GM21576 (cell line): ENCODE measurements at regions not wholly inside any gene's neighbourhood (a gene's known extent, or its start where the extent isn't known, plus 50 kb on each side); places are given as distances from the start of the nearest gene placed in this dataset.

ENCODE experiments used
- ATAC-seq: cut with Tn5 transposase; IDR thresholded peaks from one replicate; pipeline ENCODE4 v1.9.1; 2021; ENCODE audit warnings: mild to moderate bottlenecking, moderate library complexity; ENCODE audit not compliant: unreplicated experiment

DNA sequence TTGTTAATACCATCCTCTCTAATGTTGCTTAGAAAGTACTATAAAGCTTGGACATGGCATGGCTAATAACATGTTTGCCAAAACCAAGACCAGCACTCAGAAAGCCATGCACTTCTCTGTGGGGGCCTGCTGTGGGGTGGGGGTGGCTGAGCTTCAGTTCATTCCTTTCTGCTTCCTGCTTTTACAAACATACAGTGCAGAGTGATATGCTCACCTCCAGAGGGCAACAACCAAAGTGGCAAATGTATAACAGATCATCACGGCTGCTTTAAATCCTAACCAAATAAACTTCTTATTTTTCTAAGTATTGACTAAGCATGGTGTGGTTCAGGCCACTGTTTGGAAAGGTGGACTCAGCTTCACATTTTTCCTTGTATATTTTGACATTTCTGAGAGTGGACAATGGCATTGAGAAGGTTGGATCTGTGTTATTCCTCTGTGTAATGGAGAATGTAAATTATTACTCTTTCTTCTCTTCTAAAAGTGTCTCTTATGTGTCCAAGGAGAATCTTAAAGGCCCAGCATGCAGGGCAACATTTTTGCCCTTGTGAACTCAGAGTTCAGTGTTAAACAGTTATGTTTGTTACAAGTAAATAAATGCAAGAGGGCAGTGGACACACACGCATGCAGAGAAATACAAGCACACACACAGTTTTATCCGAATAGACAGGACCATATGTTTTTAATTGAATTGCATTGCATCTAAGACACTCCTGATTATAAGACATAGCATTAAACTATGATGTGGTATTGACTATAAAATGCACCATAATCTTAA lies 186.1 kb downstream of the HERPUD2 start:
- ATAC-seq: no peak

DNA sequence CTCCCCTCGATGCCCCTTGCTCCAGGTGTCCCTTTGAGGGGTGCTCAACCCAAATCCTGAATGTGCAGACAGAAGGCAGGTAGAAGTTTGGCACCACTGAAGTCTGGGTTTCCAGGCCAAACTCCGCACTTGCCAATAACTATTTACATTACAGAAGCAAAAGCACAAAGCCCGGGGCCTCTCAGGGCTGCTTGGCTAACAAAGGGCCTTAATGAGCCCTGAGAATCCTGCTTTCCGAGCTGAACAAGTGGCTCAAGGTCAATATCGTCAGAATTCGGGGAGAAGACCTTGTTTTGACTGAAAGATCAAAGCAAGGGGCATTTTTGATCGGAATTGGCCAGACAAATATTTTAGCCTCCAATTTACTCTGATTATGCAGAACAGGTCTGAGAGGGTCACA lies 189.9 kb downstream of the HERPUD2 start:
- ATAC-seq: no peak

DNA sequence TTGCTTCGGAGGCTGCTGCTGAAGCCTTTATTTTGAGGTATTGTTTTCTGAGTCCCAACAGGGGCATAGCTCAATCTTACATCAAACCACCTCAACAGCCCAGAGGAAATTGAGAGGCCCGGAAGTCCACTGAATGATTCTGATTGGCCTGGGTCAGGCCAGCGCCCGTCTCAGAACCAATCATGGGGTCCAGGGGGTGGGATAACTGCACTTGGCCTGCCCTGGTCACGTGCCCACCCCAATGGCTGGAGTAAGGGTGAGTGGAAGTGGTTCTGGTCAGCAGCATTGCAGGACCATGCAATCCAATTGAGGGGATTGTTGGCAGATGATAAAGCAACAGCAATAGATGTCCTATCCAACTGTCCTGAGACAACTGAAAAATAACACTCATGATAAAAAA lies 190.6 kb downstream of the HERPUD2 start:
- no peak for ATAC-seq

DNA sequence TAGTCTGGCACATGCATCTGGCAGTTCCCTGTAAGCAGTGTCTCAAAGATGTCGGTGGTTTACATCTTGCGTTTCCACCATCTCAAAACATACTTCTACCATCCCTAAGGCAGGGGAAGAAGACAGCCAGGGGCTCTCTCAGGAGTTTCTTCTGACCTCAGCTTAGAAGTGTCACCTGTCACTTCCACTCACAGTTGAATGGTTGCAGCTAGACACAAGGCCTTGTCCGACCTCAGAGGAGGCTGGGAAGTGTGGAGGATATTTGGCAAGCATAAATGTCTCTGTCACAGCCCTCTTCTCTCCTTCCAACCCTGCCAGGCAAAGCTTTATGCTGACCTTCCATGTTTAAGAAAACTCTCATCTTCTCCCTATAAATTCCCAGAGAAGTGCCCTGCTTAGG lies 193.3 kb downstream of the HERPUD2 start:
- no peak for ATAC-seq

DNA sequence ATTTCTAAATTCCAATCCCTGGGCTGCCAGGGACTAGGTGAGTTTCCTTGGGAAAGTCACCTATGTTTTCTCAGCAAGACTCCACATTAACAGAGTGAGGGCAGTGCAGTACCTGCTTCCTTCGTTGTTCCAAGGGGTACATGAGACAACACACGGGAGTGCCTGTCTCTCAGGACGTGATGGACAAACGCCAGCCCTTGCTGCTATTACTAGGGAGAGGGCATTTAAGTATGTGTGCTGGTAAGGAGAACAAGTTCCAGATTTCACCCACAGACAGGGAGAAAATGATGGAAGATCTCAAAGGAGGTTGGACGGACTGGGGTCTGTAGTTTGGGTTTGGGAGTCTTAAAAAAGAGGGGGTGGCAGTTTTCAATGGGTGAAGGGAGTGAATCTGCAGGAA lies 195.7 kb downstream of the HERPUD2 start:
- ATAC-seq: no peak

DNA sequence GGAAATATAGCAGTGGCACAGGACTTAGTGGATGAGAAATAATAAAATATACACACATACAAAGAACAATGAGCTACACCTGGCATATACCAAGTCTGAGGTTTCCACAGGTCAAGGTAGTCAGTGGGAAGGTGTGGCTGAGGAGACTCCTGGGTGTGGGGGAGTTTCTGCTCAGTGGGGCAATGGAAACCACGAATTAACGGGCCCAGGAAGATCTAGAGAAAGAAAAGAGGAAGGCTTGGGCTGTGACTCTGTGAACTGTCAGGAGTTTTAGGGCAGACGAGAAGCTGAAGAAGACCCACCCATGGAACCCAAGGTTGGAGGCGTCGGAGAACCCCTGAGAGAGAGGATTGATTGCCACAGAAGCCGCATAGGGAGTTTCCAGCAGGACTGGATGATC lies 196.5 kb downstream of the HERPUD2 start:
- no peak for ATAC-seq

DNA sequence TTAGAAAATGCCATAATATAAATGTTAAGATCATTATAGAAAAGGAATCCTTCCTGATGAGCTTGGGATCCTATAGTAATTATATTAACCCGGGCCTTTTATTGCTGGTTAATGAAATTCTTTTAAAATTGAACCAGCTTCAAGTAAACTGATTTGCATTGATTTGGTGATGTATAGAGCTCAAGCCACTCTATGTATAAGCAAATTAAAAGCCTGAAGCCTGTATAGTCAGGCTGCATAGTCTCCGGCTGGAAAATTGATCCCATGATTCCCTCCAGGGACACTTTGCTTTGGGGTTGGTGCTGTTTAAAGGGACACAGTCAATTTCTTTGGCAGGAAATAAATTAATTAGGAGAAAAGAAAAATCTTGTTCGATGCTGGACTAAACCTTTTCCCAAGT lies 199.1 kb downstream of the HERPUD2 start:
- no peak for ATAC-seq

DNA sequence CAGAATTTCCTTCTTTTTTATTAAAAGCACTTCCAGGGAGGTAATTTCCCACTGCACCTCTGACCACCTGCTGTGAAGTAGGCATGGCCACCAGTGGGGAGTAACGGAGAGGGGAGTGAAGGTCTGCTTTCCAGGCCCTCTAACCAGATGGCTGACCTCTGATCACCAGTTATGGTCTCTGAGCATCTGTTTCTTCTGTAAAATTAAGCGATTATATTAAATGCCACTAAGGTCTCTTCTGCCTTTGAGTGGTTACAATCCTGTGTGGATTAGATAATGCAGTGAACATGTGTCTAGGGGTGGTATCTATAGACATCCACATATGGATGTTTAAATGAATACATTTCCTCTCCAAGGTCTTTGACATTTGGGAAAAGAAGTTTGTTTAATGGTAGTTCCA lies 199.6 kb downstream of the HERPUD2 start:
- ATAC-seq: no peak

DNA sequence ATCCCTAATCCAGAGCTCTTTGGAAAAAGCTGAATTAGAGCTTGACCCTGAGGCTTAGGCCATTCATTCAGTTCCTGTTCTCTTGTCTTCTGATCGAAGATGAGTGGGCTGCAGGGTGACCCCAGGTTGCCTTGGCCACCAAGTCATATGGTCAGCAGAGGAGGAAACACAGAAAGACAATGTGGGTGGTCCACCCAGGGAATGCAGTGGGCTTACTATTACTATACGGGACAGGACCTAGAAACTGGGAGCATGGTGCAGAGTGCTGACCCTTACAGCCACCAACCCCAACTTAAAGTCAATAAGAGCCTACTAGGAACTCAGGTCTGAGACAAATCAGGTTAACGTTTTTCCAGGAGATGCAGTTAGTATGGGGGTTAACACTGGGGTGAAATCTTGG lies 200.5 kb downstream of the HERPUD2 start:
- ATAC-seq: no peak

DNA sequence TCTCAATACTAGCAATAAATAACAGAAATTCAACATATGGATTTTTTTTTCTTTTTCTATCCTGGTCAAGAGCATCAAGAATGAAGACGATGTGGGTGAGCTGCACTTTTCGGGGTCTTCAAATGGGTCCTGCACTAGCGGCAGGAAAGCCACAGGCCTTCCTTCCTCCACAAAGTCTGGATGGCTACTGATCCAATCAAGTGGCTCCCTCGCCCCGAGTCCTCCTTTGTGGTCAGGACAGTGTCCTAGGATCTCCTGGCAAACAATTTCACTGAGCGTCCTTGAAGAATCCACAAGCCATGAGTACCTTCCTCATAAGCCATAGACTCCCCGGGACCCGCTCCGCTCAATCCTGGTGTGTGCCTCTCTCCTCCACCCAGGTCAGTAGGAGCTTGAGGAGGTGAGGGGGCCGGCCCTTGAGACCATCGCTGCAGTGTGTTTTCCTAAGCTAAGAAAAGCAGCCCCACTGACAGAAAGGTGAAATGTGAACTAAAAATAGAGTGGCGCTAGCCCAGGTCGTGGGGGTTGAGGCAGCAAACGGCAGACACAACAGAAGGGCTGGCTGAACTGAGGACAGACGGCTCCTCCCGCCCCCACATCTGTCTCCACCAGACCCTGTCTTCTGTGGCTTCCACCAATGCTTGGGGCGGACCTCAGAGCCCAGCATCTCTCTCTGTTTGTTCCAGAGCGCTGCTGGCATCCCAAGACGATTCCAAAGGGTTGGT lies 202.3 kb downstream of the HERPUD2 start:
- no peak for ATAC-seq

DNA sequence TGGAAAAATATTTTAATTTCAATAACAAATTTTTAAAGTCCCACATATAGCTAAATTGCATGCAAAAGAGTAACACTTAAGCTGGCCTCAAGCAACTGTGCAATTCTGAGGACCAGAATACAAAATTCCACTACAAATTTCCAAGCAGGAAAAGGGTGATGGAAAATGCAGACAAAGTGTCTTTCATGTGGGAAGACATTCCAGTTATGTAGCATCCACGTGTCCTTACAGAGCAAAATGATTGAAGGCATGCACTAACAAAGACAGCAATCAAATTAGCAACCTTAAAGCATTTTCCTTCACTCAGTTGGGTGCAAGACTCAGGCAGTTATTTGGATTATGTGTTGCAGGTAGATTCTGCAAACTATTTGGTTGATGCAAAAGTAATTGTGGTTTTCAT lies 203.7 kb downstream of the HERPUD2 start:
- ATAC-seq: no peak

DNA sequence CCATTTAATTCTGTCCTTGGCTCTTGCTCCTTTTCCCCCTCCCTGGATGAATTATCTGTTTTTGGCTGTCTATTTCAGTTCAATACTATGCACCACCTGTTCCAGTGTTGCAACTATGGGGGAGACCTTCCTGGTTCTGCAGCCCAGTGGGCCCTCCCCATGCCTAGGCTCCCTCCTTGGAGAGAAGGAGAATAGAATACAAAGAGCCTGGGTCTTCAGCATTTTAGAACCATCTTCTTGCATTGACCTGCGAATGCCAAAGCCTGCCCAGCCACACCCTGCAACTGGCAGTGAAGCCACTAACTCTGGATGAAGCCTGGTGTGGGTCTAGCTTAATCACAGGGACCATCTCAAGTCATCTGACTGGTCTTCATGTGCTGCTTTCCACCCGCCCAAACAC lies 207.1 kb downstream of the HERPUD2 start:
- no peak for ATAC-seq

DNA sequence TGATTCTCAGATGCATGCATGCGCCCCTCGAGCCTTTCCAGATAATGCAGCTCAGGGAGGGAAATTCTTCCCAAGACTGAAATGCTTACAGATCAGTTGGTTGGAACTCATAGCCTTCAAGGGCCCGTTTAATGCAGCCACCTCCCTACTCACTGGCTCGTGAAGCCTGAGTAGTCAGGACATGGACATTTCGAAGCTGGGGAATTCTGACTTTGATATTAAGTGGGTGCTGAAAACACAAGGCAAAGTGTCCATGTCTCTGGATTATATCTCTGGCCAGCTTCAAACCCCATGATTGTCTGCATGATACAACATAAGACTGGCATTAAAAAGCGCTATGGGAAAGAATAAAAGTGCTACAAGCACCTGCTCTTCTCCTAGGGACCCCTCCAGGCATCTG lies 207.5 kb downstream of the HERPUD2 start:
- ATAC-seq: no peak

DNA sequence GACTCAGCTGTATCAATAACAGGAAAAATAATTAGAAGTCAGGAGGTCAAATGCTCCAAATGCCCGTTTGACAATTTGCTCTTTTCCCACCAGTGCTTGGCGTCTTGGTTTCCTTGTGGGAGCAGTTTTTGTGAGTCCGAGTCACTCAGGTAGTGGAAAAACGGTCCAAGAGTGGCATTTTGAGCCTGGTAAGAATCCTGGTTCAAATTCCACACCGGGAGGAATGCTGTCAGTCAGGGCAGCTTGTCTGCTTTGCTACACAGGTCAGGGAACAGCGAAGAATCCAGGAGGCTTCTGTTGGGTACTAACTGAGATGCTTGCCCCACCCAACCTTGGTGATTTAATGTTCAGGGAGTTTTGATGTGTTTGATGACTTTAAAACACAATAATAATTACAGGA lies 209.5 kb downstream of the HERPUD2 start:
- no peak for ATAC-seq

DNA sequence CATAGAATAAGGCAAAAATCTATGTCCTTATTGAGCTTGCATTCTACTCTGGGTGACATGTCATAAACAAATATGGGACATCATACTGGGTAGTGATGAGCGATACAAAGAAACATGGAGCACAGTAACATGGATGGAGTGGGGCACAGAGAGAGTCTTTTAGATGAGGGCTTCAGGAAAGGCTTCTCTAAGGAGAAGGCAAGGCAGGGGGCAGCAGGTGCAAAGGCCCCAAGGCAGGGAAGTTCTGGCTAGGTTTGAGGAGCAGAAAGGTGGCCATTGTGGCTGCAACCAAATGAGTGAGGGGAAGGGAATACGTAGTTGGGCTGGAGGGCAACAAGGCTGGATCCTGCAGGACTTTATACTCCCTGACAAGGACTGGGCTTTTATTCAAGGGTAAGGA lies 211.4 kb downstream of the HERPUD2 start:
- ATAC-seq: no peak

DNA sequence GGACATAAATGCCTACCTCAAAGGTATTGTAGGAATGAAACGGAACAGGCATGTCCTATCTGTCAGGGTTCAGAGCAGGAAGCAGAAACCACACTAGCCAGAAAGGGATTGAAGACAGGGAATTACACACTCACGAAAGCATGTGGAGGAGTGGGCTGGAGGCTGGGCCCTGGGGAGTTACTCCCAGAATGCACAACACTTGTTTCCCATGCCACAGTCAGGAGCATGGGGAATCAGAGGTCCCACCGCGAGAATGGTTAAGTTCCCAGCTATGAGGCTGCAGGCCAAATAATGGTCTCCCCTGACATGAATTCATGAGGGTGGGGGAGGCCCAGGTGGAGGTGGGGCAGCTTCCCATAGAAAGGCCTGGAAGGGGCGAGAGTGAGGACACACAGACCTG lies 212.7 kb downstream of the HERPUD2 start:
- no peak for ATAC-seq

DNA sequence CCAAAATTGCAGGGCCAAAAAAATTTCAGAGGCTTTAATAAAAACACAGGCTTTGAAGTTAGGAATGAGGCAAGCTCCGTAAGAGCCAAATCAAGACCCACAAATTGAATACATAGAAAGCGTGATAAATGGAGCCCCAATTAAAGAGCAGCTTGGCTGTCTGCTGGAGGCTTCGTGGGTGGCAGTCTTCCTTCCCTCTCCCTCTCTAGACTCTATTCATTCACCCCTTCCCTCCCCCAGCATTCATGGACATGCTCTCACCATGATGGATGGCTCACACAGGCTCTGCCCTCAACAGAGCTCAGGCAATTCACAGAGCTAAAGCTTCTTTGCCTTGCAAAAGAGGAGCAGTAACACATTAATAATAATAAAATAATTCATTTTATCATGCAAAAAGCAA lies 214.1 kb downstream of the HERPUD2 start:
- ATAC-seq: no peak

DNA sequence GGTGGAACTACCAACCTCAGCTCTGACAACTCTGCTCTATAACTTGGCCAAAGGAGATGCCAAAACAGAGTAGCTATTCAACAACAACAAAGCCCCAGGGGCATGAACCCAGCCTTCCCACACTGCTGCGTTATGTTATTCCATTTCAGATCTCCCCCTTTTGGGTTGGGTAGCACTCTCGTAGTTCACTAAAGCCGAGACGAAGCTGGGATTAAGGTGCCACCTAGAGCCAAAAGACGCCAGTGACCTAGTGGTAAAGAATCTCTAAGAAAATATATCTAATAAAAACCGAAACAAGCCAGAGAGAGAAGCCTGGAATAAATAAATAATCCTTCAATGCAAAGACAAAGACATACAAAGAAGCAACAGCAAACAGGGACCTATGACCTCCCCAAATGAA lies 217.3 kb downstream of the HERPUD2 start:
- ATAC-seq: no peak

DNA sequence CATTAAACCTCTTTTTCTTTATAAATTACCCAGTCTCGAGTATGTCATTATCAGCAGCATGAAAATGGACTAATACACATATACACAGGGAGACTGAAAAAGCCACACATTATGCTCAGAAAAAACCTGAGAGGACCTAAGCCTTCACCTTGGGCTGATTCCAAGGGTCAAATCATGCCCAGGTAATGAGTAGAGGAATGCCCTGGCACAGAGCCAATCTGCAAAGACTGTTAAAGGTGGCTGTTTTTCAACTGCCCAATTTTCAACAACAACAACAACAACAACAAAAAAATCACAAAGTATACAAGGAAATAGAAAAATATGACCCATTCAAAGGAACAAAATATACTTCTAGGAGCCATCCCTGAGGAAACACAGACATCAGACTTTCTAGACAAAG lies 220.2 kb upstream of the TBX20 start:
- ATAC-seq: no peak

DNA sequence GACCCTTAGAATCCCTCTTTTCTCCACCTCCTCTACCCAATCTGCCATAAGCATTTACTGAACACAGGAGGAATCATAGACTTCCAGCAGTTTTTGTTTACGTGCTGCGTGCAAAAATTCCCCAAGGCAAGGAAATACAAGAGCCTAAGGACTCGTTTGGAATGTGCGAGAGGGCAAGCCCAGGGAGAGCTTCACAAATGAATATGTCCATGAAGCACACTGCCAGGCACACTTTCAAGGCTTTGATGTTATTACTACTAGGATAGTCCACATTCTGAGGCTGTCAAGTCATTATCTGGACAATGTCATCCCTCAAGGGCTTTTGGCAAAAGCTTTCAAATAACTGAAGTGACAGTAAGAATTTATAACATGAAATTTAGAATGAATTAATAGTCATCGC lies 214.7 kb upstream of the TBX20 start:
- no peak for ATAC-seq

DNA sequence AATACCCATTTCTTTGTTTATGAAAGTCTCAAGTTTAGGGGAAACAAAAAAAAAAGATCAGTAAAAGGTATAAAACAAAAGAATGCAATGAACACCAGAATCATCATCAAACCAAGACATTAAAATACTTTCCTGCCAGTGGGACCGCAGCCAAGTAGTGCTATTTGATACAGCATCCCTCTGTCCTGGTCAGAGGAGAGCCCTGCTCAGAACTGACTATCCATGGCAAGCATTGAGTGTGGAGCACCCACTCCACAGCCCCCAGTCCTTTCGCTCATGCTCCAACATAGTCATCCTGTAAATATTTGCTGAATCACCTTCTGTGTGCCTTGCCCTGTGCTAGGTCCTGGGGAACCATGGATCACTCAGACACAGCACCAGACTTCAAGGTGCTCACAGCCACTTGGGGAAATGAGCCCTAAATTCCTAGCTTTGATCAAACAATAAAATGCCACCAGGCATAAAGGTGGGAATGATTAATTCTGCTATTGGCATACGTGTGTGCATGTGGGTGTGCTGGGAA lies 213.6 kb upstream of the TBX20 start:
- ATAC-seq: no peak

DNA sequence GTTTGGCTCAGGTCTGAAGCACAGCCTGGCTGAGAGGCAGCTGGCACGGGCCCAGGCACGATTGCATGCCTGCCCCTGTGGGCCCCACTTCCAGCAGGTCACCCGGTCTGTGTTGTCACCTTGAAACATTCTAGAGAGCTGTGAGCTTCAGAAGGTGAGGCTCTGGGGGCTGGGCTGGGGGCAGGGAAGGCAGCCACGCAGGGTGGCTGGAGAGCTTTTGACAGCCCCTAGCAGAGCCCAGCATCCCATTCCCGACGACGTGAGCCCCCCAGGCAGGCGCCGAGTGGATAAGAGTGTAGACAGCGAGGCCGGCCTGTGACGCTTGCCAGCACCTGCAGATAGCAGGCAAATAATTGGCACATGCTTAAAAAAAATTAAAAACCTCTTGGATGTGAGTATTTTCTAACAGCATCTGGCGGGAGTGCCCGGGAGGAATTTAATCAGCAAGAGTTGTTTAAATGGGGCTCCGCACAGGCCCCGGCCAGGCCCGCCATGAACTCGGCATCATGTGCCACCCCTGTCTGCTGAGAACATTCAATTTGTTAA lies 212.0 kb upstream of the TBX20 start:
- no peak for ATAC-seq
